Astrocyte of the cerebellum (primary cell): ENCODE measurements at regions not wholly inside any gene's neighbourhood (a gene's known extent, or its start where the extent isn't known, plus 50 kb on each side); places are given as distances from the start of the nearest gene placed in this dataset.

Experiments used
- DNase-seq: peaks from one replicate; pipeline ENCODE4 v3.0.0-alpha.2; 2011; ENCODE audit warnings: low read depth
- H3K4me3 ChIP-seq: 2 replicates; pipeline ENCODE4 v1.5.1; 2011; ENCODE audit warnings: mild to moderate bottlenecking, low read depth, low read length, moderate library complexity
- in situ Hi-C: cut with HindIII; loops from 2 replicates; pipeline ENCODE4 v1.10.0; 2017; ENCODE audit warnings: low sequenced_read_pairs
- TF ChIP-seq, protein P1 (sequence below): IDR thresholded peaks from 2 replicates; pipeline ENCODE4 v1.5.1; 2012; ENCODE audit warnings: low read length, low read depth, moderate library complexity, mild to moderate bottlenecking; ENCODE audit errors: missing control alignments

DNA sequence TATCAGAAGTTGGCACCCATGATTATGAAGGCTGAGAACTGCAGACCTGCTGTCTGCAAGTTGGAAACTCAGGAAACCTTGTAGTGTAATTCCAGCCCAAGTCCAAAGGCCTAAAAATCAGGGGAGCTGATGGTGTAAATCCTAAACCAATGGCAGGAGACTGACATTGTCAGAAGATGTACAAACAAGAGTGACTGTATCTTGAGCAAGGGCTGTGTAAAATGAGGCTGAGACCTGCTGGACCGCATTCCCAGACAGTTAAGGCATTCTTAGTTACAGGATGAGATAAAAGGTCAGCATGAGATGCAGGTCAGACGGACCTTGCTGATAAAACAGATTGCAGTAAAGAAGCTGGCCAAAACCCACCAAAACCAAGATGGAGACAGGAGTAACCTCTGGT, 147.7 kb downstream of the COG6 start:
- TF ChIP-seq, protein P1, sequence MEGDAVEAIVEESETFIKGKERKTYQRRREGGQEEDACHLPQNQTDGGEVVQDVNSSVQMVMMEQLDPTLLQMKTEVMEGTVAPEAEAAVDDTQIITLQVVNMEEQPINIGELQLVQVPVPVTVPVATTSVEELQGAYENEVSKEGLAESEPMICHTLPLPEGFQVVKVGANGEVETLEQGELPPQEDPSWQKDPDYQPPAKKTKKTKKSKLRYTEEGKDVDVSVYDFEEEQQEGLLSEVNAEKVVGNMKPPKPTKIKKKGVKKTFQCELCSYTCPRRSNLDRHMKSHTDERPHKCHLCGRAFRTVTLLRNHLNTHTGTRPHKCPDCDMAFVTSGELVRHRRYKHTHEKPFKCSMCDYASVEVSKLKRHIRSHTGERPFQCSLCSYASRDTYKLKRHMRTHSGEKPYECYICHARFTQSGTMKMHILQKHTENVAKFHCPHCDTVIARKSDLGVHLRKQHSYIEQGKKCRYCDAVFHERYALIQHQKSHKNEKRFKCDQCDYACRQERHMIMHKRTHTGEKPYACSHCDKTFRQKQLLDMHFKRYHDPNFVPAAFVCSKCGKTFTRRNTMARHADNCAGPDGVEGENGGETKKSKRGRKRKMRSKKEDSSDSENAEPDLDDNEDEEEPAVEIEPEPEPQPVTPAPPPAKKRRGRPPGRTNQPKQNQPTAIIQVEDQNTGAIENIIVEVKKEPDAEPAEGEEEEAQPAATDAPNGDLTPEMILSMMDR: no peak
- DNase-seq: no peak
- H3K4me3 ChIP-seq: no peak overlapping the region
- in situ Hi-C loops: no loop called here

DNA sequence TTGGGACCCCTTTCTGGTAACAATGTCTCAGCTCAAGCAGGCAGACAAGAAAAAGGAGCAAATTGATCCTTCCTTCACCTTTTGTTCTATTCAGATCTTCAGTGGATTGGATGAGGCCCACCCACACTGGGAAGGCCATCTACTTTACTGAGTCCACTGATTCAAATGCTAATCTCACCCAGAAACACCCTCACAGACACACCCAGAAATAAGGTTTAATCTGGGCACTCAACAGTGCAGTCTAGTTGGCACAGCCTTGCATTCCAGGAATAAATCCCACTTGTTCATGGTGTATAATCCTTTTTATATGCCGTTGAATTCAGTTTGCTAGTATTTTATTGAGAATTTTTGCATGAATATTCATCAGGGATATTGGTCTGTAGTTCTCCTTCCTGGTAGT, 148.4 kb downstream of the COG6 start:
- TF ChIP-seq, protein P1: no peak
- no peak for DNase-seq
- H3K4me3 ChIP-seq: no peak overlapping the region
- in situ Hi-C loops: no loop called here

DNA sequence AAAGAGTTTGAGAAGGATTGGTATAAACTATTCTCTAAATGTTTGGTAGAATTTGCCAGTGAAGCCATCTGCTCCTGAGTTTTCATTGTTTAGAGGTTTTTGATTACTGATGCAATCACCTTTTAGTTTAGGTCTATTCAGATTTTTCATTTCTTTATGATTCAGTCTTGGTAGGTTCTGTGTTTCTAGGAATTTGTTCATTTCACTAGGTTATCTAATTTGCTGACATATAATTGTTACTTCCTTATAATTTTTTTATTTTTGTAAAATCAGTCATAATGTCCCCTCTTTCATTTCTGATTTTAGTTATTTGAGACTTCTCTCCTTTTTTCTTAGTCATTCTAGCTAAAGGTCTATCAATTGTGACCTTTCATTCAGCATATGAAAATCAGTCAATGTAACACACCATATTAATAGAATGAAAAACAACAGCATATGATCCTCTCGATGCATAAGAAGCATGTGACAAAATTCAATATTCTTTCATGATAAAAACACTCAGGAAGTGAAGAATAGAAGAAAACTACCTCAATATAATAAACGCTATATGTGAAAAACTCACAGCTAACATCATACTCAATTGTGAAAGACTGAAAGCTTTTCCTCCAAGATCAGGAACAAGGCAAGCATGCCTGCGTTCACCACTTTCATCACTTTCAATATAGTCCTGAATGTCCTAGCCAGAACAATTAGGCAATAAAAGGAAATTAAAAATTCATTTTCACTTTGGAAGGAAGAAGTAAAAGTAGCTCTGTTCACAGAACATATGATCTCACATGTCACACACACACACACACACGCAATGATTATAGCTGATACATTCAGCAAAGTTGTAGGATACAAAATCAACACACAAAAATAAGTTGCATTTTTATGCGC, 149.1 kb downstream of the COG6 start:
- TF ChIP-seq, protein P1: no peak
- H3K4me3 ChIP-seq: no peak overlapping the region
- in situ Hi-C loops: no loop called here
- DNase-seq: no peak

DNA sequence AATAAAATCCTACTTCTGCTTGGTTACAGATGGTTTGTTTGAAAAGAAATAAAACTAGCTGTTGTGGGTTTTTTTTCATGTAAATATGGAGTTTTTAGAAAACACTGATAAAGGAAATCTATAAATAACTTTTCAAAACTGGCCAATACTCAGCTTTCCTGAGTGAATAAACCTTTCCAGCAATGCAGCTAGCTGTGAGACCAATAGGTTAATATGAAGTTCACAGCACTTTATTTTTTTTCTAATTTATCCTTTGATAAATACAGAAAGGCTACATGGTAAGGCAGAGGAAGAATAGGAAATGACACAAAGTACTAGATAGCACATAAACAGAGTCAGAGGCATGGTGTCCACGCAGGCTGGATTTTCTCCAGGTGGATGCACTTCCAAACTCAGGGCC, 154.0 kb downstream of the COG6 start:
- no peak for DNase-seq
- TF ChIP-seq, protein P1: no peak
- no peak overlapping the region for H3K4me3 ChIP-seq
- in situ Hi-C loops: no loop called here

DNA sequence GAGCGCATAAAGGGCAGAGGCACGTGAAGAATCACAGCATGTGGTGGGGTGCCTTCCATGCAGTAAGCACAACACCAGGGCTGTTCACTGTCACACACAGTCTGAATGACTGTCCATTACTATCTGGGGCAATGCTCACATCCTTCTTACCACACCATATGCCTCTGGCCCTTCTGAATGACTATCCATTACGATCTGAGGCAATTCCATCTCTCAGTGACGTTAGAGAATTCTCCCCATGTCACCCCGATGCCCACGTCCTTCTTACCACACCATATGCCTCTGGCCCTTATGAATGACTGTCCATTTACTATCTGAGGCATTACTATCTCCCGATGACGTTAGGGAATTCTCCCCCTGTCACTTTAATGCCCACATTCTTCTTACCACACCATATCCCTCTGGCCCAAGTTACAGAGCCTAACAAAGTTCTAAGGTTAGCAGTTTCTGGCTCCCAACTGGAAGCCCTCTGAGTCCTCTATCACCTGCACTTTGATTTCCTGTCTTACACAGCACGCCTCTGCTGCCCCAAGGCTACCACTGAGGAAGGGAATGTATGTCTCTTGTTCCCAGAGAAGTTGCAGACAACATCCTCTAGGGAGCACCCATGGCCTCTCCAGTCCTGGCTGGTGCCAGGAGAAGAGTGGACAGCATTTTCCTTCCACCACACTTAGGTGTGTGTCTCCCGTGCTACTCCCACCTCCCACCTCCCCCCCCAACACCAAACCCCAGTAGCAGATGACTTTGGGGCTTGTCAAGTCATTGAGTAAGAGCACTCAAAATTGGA, 154.8 kb downstream of the COG6 start:
- TF ChIP-seq, protein P1: no peak
- DNase-seq: no peak
- in situ Hi-C loops: no loop called here
- no peak overlapping the region for H3K4me3 ChIP-seq

DNA sequence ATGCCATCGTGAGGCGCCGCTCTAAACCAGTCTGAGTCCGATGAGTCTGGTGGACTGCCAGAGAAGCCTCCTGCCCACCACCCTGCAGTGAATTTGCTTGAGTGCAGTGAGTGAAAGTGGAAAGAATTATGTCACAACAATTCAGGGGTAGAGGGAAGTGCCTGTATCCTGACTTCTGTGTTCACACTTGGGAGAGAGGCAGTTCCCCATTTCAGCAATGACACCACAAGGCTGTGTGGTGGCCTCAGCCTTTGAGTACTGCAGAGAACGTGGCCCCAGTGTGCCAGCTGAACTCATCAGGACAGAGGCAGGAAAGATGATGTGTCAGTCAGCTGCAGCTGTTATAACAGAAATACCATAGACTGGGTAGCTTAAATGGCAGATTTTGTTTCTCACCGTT, 155.6 kb downstream of the COG6 start:
- in situ Hi-C loops: no loop called here
- TF ChIP-seq, protein P1: no peak
- DNase-seq: no peak
- H3K4me3 ChIP-seq: no peak overlapping the region
